GM12892 (cell line): ENCODE measurements at regions not wholly inside any gene's neighbourhood (a gene's known extent, or its start where the extent isn't known, plus 50 kb on each side); places are given as distances from the start of the nearest gene placed in this dataset.

Experiments
- POLR2A ChIP-seq: IDR thresholded peaks from 2 replicates; pipeline ENCODE4 v1.6.1; 2011; ENCODE audit warnings: low read depth, low read length, control low read depth
- POLR2AphosphoS5 ChIP-seq: IDR thresholded peaks from 2 replicates; pipeline ENCODE4 v1.6.1; 2011; ENCODE audit warnings: low read depth, low read length, control low read depth
- TAF1 ChIP-seq: IDR thresholded peaks from 2 replicates; pipeline ENCODE4 v1.6.1; 2011; ENCODE audit warnings: low read depth, mild to moderate bottlenecking, control low read depth, low read length, borderline replicate concordance

DNA sequence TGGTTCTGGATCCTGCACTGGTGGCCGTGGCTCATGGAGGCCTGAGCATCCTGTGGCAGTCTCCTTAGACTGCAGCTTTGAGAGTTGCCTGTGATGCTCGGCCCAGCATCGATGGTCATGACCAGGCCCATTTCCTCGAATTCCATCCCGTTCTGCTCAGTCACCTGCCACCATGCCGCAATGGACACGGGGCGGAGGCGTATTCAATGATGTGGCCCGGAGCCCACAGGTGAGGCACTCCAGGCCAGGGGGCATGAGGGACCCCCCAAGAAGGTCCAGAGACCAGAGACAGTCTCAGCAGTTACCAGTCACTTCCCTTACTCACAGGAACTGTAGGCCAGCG lies 53.6 kb downstream of the SHANK2 start:
- TF ChIP-seq POLR2AphosphoS5, result no peak
- TF ChIP-seq POLR2A, result no peak
- no peak for TF ChIP-seq TAF1
